ENCODE measurements at regions not wholly inside any gene's neighbourhood (a gene's known extent, or its start where the extent isn't known, plus 50 kb on each side); places are given as distances from the start of the nearest gene placed in this dataset.
A peak's percentile ranks its signal among the peaks of the same experiment; 100 is the strongest.
"Not testable (repeated sequence)": the region's sequence is repeated elsewhere in the genome, so short reads cannot be mapped to it uniquely, and the experiment has no call there.

DNA sequence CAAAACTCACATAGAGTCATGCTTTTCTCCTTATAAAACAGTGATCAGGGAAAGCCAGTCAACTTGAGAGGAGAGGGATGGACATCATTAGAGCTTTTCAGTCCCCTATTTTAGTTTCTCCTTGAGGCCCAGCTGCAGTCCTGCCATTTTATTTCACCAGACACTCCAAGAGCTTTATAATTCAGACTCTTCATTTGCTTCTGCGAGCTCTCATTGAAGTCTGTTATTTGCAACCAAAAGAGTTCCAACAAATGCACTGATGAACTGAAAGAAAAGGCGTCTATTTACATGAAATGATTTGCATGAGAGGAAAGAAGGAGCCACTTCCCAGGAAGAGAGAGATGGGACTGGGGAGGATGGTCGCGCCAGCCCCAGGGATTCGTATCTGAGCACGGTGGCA lies 86.8 kb downstream of the NDUFA12 start:
- no peak for DNase-seq

DNA sequence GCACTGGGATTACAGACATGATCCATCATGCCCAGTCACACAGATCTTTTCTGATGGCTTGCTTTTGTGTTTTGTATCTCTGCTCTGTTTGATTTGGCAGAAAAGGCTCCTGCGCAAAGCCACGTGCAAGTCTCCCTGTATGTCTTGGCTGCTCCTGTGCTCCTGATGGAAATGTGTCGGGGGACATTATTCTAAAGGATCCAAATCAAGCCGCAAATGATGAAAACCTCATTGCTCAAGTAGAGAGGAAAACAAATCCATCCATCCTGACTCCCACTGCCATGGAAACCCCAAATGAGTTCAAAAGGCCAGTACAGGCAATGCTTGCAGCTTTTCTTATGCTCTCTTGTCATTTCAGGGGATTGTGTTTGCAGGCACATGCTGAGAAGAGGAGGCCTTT lies 93.8 kb downstream of the NDUFA12 start:
- no peak for DNase-seq

DNA sequence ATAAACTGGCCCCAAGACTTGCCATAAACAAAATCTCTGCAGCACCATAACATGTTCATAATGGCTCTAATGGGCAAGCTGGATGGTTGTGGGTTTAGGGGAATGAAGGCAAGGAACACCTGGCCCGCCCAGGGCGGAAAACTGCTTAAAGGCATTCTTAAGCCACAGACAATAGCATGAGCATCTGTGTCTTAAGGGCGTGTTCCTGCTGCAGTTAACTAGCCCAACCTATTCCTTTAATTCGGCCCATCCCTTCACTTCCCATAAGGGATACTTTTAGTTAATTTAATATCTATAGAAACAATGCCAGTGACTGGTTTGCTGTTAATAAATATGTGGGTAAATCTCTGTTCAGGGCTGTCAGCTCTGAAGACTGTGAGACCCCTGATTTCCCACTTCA lies 97.7 kb downstream of the NDUFA12 start:
- not testable (repeated sequence) for DNase-seq

DNA sequence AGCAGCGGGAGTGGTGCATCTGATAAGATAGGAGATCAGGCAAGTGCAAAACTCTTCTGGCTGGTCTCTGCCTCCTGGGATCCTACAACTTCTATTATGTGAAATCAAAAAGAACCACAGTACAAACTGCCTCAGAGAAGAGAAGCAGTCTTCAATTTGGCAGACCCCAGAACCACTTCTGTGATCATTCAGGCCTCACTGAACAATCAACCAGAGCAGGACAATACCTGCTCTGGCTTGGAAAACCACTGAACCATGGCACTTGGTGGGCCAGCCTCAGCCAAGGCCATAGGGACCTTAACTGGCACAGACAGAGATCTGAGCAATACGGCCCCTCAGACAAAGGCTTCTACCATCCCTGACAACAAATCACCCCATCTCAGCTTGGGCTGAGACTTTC lies 103.0 kb downstream of the NDUFA12 start:
- DNase-seq = no peak

DNA sequence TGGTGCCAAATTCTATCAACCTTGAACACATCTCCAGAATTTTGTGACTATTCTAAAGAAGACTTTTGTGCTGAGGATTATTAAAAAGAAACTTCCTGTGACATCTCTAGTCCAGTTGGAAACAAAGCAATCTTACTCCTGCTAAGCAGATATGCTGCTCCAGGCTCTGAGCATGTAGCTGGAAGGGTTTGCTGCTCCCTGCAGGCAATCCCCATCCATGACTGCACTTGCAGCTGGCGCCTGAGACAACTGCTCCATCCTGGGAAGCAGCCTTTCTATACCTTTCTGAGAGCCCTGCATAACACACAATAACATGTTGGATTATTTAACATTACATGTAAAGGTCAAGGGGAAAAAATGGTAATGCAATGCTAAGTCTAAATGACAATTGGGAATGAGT lies 105.1 kb downstream of the NDUFA12 start:
- DNase-seq = no peak

DNA sequence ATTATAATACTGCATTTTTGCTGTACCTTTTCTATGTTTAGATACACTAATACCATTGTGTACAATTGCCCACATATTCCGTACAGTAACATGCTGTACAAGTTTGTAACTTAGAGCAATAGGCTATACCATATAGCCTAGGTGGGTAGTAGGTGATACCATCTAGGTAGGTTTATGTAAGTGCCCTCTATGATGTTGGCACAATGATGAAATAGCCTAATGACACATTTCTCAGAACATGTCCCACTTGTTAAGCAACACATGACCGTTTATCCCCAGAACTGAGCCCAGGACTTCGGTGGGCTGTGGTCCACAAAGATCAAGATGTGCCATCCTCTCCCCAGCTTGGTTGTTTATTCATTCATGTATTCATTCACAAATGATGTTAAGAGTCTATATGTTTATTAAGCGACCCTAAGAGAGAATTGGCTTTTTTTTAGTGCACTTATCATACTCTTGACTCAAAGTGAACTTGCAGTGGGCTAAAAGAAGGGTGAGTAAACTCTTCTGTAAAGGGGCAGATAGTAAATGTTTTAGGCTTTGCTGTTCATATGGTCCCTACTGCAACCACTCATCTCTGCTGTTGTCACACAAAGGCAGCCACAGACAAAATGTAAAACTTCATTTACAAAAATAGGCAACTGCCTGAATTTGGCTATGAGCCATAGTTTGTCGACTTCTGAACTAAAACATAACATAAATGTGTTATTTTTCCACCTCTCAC lies 110.8 kb downstream of the NDUFA12 start:
- no peak for DNase-seq

DNA sequence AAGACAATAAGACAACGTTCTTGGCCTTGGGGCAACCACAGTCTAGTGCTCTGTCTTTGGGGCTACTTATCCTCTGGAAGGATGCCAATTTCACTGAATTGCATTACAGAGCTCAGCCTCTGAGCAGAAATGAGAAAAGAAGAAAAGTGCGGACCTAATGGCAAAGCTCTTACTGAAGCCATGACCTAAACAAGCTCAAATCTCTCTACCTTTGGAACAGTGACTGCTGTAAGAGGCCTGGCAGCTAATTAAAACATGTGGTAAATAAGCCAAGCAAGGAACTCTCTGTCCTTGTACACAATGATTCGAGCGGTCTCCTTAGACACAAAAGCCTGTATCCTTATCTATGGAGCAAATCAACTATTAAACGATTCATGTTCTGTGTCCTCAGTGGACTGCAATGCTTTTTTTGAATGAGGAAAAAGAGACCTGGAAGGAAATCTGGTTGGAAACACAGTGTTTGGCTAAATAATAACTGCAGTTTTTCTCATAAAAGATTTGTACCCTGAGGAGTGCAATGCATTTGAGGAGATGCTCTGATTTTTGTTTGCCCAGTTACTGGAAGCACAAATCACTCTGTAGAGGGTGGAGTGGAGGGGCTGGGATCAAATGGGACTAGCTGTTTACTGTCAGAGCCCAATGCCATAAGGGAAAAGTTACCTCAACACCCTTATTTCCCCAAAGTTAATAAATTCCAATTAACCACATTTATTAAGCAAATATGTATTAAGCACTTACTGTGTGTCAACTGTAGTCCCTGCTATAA lies 113.9 kb downstream of the NDUFA12 start:
- DNase-seq = no peak

DNA sequence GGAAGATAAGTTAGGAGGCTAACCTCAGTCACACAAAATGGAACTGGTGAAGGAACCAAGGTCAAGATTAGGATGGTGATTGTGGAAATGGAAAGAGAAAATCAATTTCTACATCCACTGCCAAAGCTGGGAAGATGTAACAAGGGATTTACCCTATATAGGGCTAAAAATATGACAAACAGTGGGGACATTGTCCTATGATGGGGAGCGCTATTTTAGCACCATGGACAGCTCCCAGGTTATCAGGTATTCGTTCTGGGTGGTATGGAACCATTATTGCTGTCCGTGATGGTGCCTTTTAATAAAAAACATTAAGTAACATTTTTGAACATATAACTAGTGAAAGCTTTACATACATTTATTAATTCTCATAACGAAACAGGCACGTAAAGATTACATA lies 124.0 kb downstream of the NDUFA12 start:
- DNase-seq = no peak

DNA sequence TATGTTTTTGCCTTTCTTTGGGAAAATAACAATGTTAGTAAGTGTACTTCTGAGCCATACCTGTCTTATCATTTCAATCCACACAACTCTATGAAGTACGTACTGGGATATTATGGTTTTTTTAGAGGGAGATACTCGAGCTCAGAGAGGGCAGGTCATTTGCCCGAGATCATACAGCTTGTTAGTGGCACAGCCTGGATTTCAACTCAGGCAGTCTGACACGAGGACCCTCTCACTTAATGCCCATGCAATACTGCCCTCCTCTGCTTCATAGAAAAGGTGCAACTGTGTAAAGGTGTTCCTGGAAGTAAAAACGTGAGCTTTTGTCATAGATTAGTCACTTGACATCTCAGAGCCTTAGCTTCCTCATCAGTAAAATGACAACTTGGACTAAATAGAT lies 128.0 kb downstream of the NDUFA12 start:
- peak; percentile 15 to 33 for DNase-seq

DNA sequence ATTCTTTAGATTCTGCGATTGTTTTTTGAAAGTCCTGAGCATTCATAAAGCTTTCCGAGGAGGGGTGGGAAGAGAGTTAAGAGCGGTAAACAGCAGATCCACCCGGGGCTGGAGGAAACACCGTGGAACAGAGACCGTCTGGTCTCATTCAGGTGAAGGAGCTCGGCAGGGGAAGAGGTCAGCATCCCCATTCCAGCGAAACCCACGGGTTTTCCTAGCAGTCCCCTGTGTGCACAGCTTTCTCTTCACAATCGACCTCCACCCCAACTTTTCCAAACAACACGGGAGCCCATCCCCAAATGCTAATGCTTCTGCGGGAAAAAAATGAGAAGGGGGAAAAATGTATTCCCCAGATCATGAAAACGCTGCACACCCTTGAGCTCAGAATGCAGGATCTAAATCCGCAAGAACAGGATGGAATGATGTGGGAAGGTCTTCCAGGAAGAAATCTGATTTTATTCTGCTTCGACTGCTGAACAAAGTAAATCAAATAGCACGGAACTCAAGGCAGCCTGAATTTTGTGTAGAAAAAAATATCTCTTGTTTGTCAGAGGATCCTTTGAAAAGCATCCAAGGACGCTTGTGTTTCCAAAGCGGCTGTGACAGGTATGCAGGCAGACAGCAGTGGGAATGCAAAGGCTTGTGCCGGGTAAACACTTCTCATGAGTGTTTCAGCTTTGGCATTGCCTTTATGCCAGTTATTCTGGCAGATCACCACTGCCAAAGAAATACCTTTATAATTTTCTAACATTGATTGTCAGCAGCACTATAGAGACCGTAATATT lies 128.8 kb downstream of the NDUFA12 start:
- DNase-seq = no peak

DNA sequence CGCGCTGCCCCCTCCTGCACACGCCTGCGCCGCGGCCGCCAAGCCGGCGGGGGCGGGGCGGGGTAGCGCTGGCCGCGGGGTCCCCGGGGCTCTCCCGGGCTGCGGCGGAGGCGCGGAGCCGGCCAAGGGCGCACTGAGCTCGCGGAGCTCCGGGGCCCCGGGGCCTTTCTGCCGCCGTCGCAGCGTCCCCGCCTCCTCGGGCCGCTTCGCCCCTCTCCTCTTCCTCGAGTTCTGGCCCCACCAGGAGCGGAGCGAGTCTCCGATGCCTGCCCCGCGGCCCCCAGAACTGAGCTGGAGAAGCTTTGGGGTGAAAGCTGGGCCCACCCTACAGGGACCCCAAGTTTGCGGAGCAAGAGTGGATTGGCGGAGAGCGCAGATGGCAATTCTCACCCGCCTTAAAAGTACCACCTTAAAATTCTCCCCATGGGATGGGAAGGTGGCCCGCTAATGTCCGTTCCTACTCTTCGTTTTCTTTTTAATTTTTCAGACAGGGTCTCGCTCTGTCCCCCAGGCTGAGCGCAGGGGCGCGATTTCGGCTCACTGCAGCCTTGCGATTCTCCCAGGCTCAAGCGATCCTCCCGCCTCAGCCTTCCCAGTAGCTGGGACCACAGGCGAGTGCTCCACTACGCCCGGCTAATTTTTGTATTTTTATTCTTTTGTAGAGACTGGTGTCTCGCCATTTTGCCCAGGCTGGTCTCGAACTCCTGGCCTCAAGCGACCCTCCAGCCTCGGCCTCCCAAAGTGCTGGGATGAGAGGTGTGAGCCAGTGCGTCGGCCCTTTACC lies 129.6 kb downstream of the NDUFA12 start:
- DNase-seq = no peak

DNA sequence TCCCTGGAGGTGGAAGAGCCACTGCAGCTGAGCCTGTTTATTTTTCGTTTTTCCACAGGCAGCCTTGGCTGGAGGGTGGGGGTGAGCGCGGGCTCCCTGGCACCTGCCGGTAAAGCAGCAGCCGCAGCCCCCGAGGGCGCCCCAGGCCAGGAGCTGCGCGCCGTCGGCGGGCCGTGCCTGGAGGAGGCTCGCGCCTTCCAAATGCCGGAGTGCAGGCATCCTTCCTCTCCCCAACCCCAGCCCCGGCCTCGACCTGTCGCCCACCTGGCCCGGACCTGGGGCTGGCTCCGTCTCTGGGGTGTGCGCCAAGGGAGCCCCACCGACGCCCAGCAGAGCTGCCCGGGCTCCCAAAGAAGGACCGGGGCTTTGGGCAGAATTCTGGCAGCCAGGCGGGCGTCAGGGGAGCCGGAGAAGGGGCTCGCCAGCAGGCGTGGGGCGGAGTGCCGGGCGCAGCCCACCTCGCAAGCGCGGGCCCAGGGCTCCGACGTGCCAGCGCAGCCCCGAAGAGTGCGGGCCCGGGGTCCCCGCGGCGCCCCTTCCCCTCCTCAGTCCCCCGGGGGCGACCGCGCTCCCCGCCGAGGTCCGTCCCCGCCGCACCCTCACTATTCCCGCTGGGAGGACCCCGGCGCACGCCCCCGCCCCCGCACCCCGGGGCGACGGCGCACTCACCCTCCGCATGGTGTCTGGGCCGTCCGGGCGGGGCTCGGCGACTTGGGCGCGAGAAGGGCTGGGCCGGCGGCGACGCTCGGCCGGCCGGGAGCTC lies 130.3 kb downstream of the NDUFA12 start:
- DNase-seq = peak in 1 of 2 experiments; percentile 32

DNA sequence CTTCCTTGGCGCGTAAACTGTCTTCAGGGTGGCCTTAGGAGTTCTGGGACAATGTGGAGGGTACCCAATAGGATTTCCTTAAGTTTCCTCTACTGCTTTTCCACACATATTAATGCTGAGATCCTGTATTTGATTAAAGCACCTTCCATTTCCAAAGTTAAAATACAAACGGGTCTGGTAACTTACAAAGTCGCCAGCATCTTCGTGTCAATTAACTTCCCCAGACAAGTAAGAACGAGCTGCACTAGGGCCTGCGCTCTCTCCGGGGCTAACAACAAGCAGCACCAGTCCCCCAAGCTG lies 130.9 kb downstream of the NDUFA12 start:
- no peak for DNase-seq

DNA sequence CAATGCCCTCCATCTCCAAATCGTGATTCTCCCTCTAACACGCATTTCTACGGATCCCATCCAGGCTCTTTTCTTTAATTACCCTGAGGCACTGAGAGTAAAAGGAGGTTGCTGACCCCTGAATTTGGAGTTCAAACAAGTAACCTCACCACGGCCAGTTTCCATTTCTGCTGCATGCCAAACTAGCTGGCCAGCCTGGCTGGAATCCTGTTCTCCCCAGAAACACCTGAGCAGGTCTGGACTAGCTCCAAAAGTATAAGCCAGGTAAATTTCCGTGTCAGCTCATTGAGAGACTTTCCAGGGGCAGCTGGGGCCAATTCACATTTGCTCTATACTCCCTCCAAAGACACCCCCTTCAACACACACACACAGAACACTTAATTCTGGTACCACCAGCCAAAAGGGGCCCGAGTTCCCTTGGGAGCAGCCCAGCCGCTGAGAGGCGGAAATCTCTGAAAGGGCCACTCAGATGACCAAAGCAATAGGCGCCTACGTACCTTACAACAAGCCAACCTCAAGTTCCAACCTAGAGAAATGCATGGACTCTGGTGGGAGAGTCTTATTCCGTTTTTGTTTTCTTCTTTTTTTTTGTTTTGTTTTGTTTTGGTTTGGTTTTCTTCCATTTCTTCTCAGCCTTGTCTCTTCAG lies 131.4 kb downstream of the NDUFA12 start:
- DNase-seq = no peak

DNA sequence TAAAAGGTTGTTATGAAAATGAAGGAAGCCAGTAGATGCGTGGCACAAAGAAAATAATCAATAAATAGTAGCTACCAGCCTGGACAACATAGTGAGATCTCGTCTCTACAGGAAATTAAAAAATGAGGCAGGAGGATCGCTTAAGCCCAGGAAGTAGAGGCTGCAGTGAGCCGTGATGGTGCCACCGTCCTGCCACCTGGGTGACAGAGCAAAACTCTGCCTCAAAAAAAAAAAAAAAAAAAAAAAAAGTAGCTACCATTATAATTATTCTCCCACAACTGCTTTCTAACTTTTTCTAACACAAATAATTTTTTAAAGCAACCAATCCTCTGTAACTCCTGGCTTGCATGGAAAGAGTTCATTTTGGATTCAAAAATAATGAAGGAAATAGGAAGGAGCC lies 133.0 kb downstream of the NDUFA12 start:
- DNase-seq = no peak

DNA sequence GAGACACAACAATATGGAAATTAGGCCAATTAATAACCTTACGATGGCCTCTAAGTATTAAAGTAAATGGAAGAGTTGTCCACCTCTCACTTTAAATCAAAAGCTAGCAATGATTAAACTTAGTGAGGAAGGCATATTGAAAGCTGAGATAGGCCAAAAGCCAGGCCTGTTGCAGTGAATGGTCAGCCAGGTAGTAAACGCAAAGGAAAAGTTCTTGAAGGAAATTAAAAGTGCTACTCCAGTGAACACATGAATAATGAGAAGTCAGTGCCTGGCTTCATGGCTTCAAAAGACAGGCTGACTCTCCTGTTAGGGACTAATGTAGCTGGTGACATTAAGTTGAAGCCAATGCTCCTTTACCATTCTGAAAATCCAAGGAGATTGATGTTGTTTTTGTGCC lies 135.3 kb downstream of the NDUFA12 start:
- DNase-seq = no peak

DNA sequence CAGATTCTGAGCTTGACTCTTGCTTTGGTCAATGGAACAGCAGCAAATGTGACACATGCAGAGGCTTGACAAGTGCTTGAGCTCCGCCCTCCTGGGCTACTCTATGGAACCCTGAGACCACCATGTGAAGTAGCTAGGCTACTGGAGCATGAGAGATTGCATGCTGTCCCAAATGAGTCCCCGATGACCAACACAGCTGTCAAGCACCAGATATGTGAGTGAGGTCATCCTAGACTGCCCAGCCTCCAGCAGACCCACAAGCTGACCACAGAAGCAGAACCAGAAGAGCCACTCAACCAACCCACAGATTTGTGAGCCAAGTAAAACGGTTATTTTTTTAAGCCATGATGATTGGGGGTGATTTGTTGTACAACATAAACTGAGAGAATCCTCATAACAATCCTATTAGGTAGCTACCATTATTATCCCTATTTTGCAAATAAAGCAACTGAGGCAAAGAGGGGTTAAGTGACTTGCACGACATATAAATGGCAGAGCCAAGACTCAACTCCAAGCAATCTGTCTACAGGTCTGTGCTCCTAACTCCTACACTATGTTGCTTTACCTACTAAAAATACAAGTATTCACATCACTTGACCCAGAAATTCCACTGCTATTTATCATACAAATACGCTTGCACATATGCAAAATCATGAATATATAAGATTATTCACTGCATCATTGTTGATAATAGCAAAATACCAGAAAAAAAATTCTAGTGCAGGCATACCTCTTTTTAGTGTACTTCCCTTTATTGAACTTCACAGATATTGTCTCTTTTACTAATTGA lies 136.2 kb downstream of the NDUFA12 start:
- DNase-seq = no peak

DNA sequence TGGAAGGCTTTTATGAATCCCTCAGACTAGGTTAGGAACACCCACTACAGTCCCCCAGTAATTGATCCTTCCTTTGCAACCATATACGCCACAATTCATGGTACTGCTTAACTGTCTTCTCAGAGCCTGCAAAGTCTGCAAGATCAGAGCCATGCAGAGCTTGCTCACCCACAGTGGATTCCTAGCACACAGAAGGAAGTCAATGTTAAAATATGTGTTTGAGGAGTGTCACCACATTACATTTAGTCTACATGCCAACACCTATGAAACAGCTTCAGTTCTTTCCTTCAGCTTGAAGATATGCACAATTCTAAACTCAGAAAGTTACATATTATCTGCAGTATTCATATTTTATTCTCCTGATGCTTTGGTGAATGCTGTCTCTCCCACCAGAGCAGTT lies 138.5 kb downstream of the NDUFA12 start:
- DNase-seq = no peak

DNA sequence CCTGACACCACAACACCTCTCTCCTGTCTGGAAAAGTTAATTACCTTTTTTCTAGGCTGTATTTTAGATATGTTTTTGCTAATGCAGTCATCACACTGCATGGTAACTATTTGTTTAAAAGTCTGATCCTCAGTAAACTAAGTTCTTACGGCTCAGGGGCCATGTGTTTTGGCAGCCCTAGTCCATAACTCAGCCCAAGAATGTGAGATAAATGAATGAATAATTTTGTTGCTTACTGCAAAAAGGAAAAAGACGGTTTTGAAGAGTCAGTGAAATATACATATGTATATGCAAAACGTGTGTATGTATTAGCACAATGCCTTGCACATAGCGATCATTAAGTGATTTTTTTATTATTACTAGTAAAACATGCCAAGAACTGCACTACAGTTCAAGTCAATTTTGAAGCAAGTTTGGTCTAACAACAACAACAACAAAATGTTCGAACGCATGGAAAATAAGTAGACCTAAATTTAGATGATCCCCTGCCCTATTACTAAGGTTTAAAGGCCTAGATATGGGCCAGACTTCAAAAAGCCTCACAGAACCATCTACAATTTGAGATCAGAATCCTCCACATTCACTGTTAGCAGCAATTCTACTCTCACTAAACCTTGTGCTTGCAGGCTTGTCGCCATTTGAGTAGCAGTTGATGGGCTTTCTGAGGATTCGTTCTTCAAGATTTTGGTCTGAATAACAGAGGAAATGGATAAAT lies 140.0 kb downstream of the NDUFA12 start:
- DNase-seq = no peak

DNA sequence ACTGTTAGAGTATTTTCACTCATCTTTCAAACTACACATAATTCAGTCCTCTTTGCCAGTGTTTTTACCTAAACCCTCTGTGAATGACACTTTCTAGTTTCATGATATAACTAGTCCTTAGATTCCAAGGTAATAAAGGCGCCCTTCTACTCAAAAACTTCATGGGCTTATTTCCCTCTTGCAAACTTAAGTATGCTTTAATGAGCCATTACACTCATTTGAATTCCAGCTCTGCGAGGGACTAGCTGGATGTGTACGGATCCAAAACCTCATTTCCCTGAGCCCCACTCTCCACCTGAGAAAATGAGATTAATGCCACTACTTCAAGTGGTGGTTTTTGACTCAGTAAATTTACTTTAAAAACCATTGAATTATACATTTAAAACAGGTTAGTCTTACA lies 141.1 kb downstream of the NDUFA12 start:
- DNase-seq = no peak
